ENCODE measurements at regions not wholly inside any gene's neighbourhood (a gene's known extent, or its start where the extent isn't known, plus 50 kb on each side); places are given as distances from the start of the nearest gene placed in this dataset.

DNA sequence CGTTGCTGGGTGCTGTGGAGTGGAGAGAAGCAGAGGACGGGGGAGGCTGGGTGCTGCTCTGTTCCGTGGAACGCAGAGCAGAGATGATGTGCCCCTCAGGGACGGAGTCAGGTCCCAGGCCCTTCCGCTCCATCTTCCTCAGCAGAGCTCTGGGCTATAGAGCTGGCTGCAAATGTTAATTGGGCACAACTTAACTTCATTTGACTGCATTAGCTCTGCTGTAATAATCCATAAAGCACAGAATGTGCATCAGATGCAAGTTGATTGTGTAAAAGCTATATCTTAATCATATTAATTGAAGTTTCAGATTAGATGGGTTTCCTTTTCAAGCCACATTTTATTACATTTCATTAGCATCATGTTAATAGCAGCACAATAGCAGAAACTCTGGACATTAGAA lies 212.6 kb downstream of the ABCC12 start:
- TF ChIP-seq, protein P1, sequence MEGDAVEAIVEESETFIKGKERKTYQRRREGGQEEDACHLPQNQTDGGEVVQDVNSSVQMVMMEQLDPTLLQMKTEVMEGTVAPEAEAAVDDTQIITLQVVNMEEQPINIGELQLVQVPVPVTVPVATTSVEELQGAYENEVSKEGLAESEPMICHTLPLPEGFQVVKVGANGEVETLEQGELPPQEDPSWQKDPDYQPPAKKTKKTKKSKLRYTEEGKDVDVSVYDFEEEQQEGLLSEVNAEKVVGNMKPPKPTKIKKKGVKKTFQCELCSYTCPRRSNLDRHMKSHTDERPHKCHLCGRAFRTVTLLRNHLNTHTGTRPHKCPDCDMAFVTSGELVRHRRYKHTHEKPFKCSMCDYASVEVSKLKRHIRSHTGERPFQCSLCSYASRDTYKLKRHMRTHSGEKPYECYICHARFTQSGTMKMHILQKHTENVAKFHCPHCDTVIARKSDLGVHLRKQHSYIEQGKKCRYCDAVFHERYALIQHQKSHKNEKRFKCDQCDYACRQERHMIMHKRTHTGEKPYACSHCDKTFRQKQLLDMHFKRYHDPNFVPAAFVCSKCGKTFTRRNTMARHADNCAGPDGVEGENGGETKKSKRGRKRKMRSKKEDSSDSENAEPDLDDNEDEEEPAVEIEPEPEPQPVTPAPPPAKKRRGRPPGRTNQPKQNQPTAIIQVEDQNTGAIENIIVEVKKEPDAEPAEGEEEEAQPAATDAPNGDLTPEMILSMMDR (IDR thresholded peaks at IDR 0.05) = no peak
- TF ChIP-seq POLR2A (IDR thresholded peaks at IDR 0.05) (no peak), POLR2AphosphoS5 (IDR thresholded peaks at IDR 0.05) (no peak), EP300 (IDR thresholded peaks at IDR 0.05) (no peak)
